Inferior parietal cortex (tissue), 1 donor: ENCODE measurements at regions not wholly inside any gene's neighbourhood (a gene's known extent, or its start where the extent isn't known, plus 50 kb on each side); places are given as distances from the start of the nearest gene placed in this dataset.
"Not testable (repeated sequence)": the region's sequence is repeated elsewhere in the genome, so short reads cannot be mapped to it uniquely, and the experiment has no call there.

Experiments
- DNase-seq: peaks from one replicate; pipeline ENCODE4 v3.0.0-alpha.2; 2016; ENCODE audit errors: extremely low spot score

GRCh38 chr6:86273936-86274335 lies 631.2 kb upstream of the SYNCRIP start:
- DNase-seq, result no peak

- no peak for DNase-seq
Observed at GRCh38 chr6:86256615-86257187, 614.0 kb upstream of the SYNCRIP start.

- no peak for DNase-seq
Observed at GRCh38 chr6:86255973-86256372, 613.3 kb upstream of the SYNCRIP start.

GRCh38 chr6:86251106-86251505 lies 608.4 kb upstream of the SYNCRIP start:
- DNase-seq, result no peak

- no peak for DNase-seq
Observed at GRCh38 chr6:86217906-86218305, 575.2 kb upstream of the SYNCRIP start.

- no peak for DNase-seq
Observed at GRCh38 chr6:86215323-86215722, 572.6 kb upstream of the SYNCRIP start.

- DNase-seq, result no peak
Observed at GRCh38 chr6:86205980-86206379, 563.3 kb upstream of the SYNCRIP start.

GRCh38 chr6:86203044-86203443 lies 560.4 kb upstream of the SYNCRIP start:
- no peak for DNase-seq

GRCh38 chr6:86193821-86194220 lies 551.1 kb upstream of the SYNCRIP start:
- DNase-seq, result no peak

GRCh38 chr6:86192123-86192522 lies 549.4 kb upstream of the SYNCRIP start:
- DNase-seq, result no peak

GRCh38 chr6:86175149-86175548 lies 532.5 kb upstream of the SYNCRIP start:
- DNase-seq, result not testable (repeated sequence)

- no peak for DNase-seq
Observed at GRCh38 chr6:86154852-86155251, 512.2 kb upstream of the SYNCRIP start.

GRCh38 chr6:86153521-86153920 lies 510.8 kb upstream of the SYNCRIP start:
- no peak for DNase-seq

- no peak for DNase-seq
Observed at GRCh38 chr6:86152546-86152945, 509.9 kb upstream of the SYNCRIP start.

- no peak for DNase-seq
Observed at GRCh38 chr6:86148586-86148985, 505.9 kb upstream of the SYNCRIP start.

- no peak for DNase-seq
Observed at GRCh38 chr6:86147859-86148258, 505.2 kb upstream of the SYNCRIP start.

- no peak for DNase-seq
Observed at GRCh38 chr6:86147311-86147710, 504.6 kb upstream of the SYNCRIP start.

- DNase-seq, result not testable (repeated sequence)
Observed at GRCh38 chr6:86146751-86147150, 504.1 kb upstream of the SYNCRIP start.

GRCh38 chr6:86142326-86142725 lies 499.6 kb upstream of the SYNCRIP start:
- DNase-seq, result no peak

GRCh38 chr6:86128130-86128814 lies 485.6 kb upstream of the SYNCRIP start:
- DNase-seq, result no peak

- no peak for DNase-seq
Observed at GRCh38 chr6:86122086-86122485, 479.4 kb upstream of the SYNCRIP start.

GRCh38 chr6:86118271-86118670 lies 475.6 kb upstream of the SYNCRIP start:
- peak; percentile 5 for DNase-seq

- no peak for DNase-seq
Observed at GRCh38 chr6:86107985-86108384, 465.3 kb upstream of the SYNCRIP start.

GRCh38 chr6:86087954-86088353 lies 445.3 kb upstream of the SYNCRIP start:
- no peak for DNase-seq
